GM19351 (cell line): ENCODE measurements at regions not wholly inside any gene's neighbourhood (a gene's known extent, or its start where the extent isn't known, plus 50 kb on each side); places are given as distances from the start of the nearest gene placed in this dataset.

Experiments used
- ATAC-seq: cut with Tn5 transposase; IDR thresholded peaks from one replicate; pipeline ENCODE4 v1.9.1; 2021; ENCODE audit warnings: mild to moderate bottlenecking, moderate library complexity; ENCODE audit not compliant: unreplicated experiment

DNA sequence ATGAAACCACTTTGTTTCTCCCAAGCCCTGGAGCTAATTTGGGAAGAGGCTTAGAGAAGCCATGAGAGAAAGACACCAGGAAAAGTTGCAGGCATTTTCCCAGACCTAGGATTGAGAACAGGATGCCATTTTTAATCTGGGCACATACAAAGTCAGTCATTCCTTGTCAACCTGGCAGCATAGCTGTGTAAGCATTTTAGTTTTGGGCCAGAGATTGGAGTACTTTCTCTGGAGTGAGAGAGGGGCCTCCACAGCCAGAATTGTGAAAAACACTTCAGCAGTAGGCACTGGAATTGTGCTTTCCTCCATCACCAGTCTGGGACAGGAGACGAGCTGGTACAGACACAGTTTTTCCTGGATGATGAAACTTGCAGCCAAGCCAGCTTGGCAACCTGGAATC is 390.3 kb upstream of the DMAC1 start:
- ATAC-seq: no peak

GRCh38 chr9:8188723-8189407 is 389.3 kb upstream of the DMAC1 start:
- no peak for ATAC-seq

DNA sequence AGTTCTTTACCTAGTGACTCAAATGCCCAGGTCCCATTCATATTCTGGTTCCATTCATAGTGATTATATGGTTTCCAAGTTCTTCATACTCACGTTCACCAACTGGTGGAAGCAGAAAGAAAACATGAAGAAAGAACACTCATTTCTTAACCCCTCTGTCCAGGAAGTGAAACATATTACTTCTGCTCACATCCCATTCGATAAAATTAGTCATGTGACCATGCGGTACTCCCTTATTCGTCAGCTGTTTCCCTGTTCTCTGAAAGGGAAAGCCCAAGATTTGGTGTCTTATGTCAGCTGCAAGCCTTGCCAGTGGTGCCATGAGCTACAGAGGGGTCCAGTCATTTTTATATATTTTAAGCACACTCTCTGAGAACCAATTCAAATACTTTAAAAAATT is 387.0 kb upstream of the DMAC1 start:
- ATAC-seq: no peak

DNA sequence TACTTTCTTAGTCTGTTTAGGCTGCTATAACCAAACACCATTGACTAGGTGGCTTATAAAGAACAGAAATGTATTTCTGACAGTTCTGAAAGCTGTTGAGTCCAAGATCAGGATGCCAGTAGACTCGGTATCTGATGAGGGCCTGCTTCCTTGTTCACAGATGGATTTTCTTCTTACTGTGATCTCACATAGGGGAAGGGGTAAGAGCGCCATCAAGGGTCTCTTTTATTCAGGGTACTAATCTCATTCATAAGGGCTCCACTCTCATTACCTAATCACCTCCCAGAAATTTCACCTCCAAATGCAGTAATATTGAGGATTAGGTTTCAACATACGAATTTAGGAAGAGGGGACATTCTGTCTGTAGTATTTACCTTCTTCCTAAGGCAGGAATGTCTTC is 384.0 kb upstream of the DMAC1 start:
- ATAC-seq: no peak

DNA sequence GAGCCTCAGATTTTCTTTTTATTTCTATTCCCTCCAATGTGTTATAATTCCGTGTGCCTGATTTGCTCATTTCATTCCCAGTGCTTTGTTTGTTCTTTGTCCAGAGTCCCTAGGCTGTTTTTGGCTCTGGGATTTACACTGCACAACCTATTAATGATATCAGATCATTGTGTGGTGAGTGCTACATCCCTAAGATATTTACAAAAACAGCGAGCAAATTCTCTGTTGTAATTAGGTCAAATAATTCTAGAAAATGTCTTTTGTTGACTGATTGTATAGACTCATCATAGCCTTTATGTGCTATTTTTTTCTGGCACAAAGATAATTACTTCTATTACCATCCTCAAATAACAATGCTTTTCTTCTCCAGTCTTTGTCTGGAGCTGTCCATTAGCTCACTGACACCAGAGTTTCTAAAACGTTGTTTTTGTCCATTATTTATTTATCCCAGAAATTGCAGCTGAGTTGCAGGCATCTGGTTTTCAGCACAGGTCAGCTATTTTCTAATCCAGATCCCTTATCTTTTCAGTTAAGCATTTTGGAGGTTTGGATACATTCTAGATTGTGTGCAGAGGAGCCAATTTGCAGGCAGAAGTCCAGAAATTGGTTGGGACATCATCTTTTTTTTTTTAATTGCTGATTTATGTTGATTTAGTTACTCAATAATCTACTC is 379.9 kb upstream of the DMAC1 start:
- no peak for ATAC-seq

DNA sequence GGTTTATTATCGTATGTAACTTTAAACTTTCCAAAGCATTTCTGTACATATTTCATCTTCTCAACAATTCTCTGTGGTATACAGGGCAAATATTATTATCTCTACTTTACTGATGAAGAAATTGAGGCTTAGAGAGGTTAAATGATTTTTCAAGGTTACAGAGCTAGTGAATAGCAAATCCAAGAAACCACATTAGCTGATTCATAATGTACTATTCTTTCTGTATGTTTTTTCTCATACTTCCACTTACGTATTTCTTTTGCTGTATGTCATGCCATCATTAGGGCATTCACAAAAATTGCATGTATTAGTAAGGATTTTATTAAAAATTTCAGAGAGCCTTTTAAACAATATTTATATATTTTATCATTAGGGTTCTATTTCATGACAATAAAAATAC is 372.4 kb upstream of the DMAC1 start:
- no peak for ATAC-seq

DNA sequence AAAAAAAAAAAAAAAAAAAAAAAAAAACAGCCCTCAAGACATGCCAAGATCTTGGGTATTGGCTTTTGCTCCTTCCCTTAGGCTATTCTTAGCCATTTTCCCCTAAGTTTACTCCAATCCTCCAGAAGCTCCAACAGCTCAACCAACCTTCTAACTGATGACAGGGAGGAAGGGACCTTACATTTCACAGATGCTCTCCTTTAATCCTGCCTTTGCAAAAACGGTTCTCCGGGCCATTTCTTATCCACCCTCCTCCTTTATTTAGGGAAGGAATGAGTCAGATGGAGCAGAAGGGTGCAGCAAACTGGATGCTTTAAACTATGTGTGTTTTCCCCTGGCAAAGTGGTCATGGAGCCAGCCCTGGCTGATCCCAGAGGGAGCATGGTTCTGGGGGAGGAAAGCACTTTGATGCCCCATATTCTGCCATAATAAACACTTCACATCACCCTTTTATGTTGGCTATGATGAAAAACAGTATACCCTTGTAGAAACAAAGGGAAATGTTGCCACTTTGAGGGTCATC is 369.4 kb upstream of the DMAC1 start:
- ATAC-seq: no peak

DNA sequence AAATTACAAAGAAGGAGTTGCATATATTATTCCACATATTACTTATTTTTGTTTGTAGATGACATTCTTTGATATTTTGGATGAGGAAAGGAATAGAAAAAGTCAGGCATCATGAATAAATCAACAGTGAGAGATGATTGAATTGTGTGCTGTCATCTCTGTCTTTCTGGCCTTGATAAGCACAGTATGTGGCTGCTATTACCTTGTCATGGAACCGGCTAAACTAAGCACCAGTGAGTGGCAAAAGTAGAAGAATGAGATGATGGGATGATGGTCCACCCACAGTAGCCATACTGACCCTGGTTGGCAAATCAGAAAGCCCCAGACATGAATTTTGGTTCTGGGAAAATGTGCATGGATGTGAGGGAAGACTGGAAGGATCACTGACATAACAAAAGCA is 361.2 kb upstream of the DMAC1 start:
- no peak for ATAC-seq

DNA sequence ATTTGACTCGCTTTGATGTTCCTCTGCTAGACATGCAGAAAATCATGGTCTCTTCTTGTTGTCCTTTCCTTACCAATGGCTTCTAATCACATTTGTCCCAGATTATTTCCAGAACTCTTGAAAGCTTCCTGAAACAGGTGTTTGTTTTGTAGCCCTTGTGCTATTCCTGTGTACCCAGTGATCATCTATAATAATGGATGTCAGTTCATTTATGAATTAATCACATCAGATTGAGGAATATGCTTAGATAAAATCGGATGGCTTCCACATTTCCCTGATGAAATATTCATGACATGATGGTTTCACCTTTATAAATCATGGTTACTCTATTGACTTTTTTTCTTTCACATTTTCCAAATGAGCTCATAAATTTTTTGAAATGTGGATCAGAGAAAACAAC is 359.0 kb upstream of the DMAC1 start:
- no peak for ATAC-seq

DNA sequence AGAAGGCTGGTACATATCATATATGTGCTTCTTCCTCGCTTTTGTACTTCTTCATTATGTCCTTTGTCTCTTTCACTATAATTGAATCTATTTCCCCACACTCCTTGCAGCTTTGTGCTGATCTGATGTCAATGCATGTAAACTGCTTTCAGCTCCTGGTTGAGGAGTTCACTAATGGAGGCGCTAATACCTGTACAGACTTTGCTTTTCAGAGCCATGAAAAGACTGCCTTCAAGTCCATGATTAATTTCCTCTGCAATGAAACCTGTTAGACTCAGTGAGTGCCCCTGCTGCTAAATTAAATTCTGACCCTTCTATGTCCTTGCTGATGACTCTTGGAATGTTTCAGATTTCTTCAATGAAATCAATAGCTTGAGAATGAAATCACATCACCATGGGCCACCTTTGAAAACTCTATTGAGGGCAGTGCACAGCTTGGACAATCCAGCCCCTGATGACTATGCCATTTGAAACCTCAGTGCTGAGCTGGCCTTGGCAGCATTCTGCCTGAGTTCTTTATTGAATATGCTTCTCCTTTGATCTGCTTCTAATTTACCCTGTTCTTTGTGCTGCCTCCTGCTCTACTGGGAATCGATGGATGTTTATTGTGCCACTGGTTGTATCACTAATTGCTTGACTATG is 358.2 kb upstream of the DMAC1 start:
- no peak for ATAC-seq

DNA sequence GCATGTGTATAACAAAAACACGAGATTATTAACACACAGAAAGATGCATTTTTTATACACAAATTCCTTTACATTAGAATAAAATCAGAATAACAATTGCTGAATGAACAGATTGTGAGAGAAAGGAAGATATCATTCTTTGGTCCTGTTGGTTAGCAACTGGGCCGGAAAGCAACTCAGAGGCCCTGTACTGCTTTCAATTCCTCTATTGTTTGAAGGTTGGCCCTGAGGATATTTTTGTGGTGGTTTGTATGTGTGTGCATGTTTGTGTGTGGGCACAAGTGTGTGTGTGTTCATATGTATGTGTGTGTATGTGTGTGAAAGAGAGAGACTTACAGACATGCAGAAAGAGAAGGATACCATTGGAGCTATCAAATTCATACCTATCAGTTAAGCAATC is 356.8 kb upstream of the DMAC1 start:
- ATAC-seq: no peak

GRCh38 chr9:8155706-8156105 is 356.1 kb upstream of the DMAC1 start:
- no peak for ATAC-seq

GRCh38 chr9:8143677-8144076 is 344.1 kb upstream of the DMAC1 start:
- ATAC-seq: no peak

GRCh38 chr9:8140557-8140956 is 341.0 kb upstream of the DMAC1 start:
- no peak for ATAC-seq

GRCh38 chr9:8139756-8140155 is 340.2 kb upstream of the DMAC1 start:
- no peak for ATAC-seq

GRCh38 chr9:8136477-8136876 is 336.9 kb upstream of the DMAC1 start:
- no peak for ATAC-seq

GRCh38 chr9:8134635-8135034 is 335.1 kb upstream of the DMAC1 start:
- no peak for ATAC-seq

GRCh38 chr9:8133606-8134005 is 334.0 kb upstream of the DMAC1 start:
- no peak for ATAC-seq

GRCh38 chr9:8115570-8115969 is 316.0 kb upstream of the DMAC1 start:
- ATAC-seq: no peak

DNA sequence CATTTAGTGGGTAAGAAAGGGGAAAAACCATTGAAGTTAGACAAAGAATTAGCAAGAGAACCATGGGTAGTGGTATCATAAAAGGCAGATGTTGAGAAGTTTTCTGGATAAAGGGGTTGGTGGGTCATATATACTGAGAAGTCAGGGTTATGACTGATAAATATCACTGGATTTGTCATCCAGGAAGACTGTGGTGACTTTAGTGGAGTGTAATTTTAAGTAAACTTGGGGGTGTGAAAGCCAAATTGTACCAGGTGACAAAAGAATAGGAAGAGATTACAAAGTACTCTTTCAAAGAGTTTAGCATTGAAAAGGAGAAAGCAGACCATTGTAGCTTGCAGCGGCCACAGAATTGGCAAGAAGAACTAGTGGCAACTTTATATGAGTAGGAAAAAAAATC is 315.2 kb upstream of the DMAC1 start:
- ATAC-seq: no peak

DNA sequence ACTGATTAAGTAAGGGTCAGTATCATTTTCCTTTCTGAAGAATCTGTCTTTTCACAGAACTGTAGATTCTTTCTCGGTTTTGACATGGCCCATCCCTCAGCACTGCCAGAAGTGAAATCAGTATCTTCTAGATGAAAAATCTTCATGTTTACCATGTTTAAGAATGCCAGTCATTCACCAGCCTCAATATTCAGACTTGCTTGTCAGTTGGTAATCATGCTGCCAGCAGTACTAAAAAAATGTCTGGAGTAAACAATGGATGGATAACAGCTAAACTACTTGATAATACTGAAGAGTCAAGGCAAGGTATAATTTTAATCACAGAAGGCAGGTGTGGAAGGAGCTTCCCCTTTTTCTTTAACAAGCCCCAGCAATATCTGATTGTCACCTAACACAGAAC is 306.8 kb upstream of the DMAC1 start:
- no peak for ATAC-seq

- ATAC-seq: no peak
Measured at GRCh38 chr9:8101607-8102006, 302.0 kb upstream of the DMAC1 start.
